NCI-H524 (cell line): ENCODE measurements at regions not wholly inside any gene's neighbourhood (a gene's known extent, or its start where the extent isn't known, plus 50 kb on each side); places are given as distances from the start of the nearest gene placed in this dataset.

Experiments
- DNase-seq, 2 experiments: peaks; one replicate each; lab custom pipeline; 2025; lab: John Stamatoyannopoulos, UW

DNA sequence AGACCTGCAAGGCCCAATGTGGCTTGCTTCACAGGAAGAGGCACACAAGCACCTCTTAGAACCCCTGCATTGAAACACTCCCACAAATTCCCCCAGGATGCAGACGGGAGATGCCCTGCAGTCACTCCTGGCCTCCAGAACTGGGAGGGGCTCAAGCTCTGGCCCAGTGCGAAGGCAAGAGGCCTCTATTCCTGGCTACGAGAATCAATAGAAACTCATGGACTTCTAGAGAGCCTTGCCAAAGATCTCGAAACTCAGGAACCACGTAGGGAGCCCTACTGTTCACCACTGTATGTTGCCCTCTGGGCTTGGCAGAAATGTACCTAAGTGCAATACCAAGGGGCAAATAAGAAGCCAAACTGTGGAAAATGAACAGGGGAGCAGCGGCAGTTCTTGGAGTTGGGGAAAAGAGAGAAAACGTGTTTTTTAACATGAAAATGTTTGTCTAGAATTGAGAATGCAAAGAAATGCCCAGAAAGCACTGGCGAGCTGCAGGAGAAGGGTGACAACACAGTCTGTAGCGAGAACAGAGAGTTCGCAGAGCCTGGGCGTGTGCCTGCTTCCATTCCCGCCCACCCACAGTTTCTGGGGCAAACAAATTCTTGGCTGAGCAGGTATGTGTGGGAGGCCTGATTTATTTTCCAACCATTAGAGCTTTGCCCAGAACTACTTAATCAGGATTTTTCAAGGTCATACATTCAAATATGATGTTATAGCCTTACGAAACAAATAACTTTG lies 260.5 kb upstream of the KLF14 start:
- DNase-seq: no peak

DNA sequence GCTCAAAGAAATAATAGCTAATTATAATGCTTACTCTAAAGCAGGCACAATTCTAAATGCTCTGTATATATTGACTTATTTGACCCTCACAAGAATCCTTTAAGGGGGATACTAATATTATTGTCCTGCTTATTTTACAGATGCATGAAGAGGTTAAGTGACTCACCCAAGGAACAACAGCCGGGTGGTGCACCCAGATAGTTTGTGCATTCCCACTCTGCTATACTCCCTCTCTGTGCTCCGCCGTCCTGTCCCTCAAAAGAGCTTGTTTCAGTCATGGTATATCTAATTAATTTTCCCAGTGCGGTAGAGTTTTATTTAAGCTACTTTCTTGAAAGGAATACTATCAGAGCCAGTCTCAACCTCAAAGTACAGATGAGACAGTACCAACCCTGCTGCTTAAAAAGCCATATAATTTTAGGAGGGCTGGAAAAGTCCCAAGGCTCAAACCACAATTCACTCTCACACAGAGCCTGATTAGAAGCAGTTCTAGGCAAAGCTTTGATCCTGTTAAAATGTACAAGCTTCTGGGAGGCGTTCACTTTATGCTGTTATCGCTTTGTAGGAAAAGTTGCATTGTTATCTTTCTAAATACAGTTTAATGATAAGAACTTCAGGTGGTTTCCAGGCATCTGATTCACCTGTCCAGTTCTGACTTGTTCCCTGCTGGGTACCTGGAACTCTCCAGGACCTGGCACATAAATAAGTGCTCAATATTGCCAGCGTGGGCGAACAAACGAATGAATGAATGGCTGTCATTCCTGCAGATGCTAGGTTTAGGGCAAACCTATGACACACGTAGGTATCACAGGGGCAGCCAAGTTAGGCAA lies 261.5 kb upstream of the KLF14 start:
- DNase-seq: no peak

GRCh38 chr7:130996205-130996832 lies 262.3 kb upstream of the KLF14 start:
- DNase-seq: no peak

- DNase-seq: no peak
Measured at GRCh38 chr7:130996833-130997231, 262.8 kb upstream of the KLF14 start.

GRCh38 chr7:130998993-130999602 lies 265.1 kb upstream of the KLF14 start:
- DNase-seq: no peak

- DNase-seq: no peak
Measured at GRCh38 chr7:130999926-131000325, 265.9 kb upstream of the KLF14 start.

- DNase-seq: no peak
Measured at GRCh38 chr7:131000389-131000788, 266.4 kb upstream of the KLF14 start.

DNA sequence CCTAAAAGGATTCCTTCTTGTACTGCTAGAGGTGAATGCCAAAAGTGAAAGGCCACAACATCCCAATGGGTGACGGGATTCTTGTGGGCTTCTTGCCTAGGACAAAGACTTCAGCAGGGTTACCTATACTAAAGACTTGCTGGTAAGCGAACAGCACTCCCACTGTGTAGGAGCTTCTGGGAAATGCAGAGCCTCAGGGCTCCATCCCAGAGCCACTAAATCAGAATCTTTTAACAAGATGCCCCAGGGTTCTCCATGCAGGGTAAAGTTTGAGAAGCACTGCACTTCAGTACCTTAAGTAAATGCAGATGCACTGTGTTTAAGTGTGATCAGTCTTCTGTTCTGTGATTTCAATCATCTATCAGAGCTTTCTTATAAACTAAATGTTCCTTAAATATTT lies 266.9 kb upstream of the KLF14 start:
- no peak for DNase-seq

DNA sequence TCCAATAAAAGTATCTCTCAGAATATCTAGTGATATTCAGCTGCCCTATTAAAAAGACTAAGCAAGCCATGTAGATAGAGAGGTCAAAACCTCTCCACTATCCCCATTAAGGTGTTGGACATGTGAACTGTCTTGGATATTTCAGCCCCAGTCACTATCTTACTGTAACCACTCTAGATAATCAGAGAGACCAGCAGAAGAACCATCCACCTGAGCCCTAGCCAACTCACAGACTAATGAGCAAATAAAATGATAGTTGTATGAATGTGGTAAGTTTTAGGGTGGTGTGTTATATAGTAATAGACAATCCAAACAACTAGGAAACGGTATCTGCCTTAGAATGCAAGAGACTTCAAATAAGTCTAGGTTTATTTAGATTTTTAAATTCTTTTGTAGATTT lies 268.6 kb upstream of the KLF14 start:
- DNase-seq: no peak

DNA sequence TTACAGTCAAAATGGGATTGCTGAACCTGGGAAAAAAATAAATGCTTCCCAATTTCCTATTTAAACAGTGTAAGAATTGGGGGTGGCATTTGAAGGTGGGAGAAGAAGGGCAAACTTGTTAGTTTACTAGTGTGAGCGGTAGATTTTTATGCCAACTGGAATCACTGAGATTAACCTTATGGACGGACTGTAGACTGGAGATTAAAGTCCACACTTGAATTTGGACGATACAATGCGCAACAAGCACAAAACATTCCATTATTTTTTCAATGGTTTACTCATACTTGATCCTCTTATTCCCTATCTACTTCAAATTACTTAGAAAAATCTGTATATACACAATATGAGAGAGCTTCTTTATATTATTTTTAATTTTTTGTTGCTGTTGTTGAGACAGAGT lies 269.6 kb upstream of the KLF14 start:
- no peak for DNase-seq

- DNase-seq: no peak
Measured at GRCh38 chr7:131004371-131004770, 270.4 kb upstream of the KLF14 start.

DNA sequence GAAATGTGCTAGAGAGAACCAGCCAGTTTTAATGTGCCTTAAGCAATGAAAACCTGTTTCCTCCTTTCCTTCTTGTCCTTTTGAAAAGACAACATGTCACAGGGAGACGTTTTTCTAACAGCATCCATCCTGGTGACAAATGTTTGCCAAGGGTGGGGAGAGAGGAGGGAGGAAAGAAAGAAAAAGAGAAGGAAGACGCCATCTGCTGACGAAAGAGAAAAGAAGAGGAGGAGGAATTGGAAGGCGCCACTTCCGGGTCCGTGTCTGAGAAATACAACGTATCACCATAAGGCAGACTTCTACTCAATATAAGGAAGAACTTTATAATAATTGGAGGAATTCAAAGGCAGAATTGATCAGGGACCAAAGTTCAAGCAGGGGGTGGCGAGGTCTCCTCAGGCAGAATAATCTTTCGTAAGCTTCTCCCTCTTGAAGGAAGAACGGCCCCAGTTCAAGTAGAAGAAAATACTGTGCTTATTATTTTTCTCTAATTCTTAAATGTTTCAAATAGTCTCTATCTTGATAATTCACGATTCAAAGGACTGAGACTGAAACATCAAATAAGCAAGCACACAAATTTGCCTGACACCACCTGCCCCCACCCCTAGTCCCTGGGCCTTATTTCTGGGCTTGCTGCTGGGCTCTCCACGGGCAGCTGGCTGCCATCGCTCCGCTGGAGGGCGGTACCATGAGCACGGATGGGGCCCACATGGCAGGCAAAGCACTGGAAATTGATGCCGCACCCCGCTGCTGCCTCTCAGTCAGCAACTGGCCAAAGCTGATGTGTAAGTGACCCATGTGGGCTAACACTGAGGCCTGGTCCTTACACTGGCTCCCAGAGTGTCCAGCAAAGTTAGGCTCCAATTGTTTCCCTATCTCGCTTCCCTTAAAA lies 273.7 kb upstream of the KLF14 start:
- peak; percentile 39 to 61 for DNase-seq

GRCh38 chr7:131008840-131009711 lies 275.1 kb upstream of the KLF14 start:
- no peak for DNase-seq

- no peak for DNase-seq
Measured at GRCh38 chr7:131010029-131010716, 276.2 kb upstream of the KLF14 start.

GRCh38 chr7:131010717-131011431 lies 276.9 kb upstream of the KLF14 start:
- no peak for DNase-seq

DNA sequence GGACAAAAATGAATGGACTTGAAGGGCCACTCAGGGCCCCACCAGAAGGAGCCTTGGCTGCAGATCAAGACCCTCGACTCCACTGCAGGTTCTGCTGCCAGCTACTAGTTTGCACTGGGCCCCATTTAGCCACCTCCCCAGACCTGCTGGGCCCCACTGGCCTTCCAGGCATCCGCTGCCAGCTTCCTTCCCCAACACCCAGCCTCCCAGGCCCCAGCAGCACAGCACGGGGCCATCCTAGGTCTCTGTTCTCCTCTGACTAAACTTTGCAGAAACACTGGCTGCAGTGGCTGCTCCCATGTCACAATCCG lies 277.4 kb upstream of the KLF14 start:
- no peak for DNase-seq

- DNase-seq: peak in 1 of 2 experiments; percentile 30
Measured at GRCh38 chr7:131011976-131012375, 278.0 kb upstream of the KLF14 start.

GRCh38 chr7:131012477-131013031 lies 278.5 kb upstream of the KLF14 start:
- no peak for DNase-seq

DNA sequence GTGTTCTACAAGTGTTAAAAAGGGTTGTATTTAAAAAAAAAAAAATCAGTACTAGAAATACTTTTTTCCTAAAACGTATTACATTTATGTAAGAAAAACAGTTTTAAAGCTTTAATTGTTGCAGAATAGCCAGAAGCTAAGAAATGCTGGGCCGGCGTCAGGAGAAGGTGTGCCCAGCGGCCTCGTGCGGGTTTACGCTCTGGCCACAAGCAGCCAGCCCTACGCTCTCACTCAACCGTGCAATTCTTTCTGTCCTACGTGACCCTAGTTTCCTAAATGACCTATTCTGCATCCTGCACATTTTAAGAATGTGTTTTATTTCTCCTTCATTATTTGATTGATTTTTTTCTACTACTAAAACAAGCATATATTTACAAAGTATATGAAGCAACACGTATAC lies 279.7 kb upstream of the KLF14 start:
- no peak for DNase-seq
